GM21619 (cell line): ENCODE measurements at regions not wholly inside any gene's neighbourhood (a gene's known extent, or its start where the extent isn't known, plus 50 kb on each side); places are given as distances from the start of the nearest gene placed in this dataset.

ENCODE experiments used
- ATAC-seq: cut with Tn5 transposase; IDR thresholded peaks from one replicate; pipeline ENCODE4 v1.9.1; 2021; ENCODE audit not compliant: unreplicated experiment

DNA sequence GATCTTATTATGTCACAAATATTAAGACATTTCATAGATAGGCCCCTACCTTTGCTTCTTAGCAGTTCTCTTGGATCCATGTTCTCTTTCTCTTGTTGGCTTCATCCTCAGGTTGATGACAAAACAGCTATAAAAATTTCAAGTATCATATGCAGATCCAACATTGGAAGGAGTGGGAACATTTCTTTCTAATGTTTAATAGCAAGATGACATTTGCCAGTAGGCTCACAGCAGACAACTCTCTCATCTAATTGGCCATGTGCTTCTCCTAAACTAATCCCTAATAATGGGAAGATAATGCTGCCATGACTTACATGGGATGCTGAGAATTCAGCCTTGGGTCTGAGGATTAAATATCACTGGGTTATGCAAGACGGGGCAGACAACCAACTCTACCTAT is 485.5 kb upstream of the SEMA6A start:
- no peak for ATAC-seq

DNA sequence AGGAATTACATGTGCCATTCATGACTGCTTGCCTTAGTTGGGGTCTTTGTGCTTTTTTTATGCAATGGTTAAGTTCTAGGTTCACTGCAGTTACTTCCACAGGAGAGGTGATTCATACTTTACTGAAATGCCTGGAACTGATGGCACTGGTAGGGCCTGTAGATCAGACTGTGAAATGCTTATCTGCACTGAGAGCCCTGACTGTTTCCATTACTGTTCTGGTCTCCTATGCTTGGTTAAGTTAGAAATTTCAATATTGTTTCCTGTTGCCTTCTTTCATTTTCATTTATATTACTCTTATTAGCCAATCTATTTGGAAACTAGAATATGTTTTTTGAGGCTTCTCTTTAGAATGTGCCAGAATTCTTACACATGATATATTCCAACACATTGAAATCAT is 484.1 kb upstream of the SEMA6A start:
- no peak for ATAC-seq

DNA sequence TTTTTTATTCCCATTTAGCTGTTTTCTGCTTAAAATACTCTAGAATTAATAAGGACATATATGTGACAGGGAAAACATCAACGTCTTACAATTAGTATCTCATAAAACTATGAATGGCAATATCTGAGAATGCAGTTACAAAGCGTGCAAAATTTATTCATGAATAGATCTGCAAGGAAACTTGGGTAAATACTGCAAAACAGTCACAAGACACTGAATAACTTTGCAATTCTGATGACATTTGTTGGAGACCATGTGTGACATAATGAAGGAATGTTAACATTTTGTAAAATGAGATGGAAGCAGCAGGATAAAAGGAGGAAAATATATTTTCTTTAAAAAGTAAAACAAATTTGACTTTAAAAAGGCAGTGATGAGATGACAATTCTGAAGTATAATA is 480.9 kb upstream of the SEMA6A start:
- ATAC-seq: no peak

DNA sequence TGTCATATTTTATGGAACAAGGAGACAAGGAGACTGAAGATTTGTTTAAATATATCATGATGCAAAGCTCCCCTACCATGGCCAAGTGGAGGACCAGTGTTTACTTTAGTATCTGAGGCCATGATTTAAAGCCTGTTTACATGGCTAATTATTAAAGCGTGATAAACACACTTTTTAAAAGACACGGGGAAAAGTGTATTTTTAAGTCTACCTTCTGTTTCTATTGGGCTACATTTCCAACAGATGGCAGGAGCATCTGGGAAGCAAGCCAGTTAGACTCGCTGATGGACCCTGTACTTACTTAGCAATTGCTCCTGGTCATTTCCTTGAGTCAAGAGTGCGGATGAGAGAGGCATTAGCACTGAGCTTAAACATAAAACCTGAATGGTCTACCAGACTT is 480.3 kb upstream of the SEMA6A start:
- ATAC-seq: no peak

DNA sequence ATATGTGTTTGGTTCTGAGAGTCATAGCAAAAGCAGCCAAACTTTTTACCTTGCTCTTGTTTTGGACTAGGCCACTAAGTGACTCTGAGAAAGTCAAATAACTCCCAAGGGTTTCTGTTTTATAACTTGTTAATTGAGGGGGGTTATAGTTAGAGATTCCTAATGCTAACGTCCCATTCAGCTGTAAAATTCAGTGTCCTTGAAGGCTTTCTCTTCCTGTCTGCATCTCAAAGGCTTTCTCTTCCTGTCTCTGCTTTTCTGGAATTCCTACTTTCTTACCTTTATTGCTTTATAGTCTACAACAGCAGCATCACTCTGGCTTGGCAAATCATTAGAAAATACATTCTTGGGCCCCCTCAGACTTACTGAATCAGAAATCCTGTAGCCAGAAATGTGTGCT is 479.5 kb upstream of the SEMA6A start:
- ATAC-seq: no peak

DNA sequence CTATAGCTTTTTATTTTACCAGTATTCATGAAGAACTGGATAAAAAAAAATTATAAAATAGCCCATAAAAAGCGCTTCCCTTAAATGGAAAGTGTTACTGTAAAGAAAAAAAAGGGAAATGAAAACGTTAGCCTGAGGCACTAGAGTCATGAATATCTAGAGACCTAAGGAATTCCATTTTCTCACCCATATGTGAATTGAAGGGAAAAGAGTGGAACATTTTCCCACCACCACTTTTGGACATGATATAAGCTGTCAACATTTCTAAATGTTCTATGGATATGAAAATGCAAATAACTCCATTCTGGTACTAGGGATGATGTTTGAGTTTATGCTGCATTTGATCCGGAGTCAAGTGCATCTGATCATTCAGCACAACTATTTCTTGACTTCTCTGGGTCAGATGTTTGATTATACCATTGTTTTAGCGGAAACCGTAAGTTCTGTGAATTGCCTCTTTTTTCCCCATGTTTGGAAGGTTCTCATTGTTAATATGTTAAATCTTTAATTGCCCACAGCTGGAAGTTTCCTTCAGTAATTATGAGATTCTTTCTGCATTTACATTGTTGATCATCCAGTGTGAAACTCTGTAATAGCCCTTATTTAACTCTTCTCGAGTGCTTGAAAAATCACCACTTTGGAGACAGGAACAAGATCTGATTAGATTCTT is 467.4 kb upstream of the SEMA6A start:
- ATAC-seq: no peak

DNA sequence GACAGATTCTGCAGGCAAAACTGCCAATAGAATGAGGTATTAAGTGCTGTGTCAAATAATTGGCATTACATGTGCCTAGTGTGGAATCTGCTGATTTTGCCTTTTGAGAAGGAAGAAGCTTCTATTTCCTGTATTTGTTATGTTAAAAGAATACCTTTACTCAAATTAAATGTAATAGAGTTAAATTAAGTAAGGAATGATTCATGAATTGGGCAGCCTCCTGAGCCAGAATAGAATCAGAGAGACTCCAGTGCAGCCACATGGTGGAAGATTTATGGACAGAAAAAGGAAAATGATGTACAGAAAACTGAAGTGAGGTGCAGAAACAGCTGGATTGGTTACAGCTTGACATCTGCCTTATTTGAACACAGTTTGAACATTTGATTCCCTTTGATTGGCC is 464.4 kb upstream of the SEMA6A start:
- no peak for ATAC-seq

DNA sequence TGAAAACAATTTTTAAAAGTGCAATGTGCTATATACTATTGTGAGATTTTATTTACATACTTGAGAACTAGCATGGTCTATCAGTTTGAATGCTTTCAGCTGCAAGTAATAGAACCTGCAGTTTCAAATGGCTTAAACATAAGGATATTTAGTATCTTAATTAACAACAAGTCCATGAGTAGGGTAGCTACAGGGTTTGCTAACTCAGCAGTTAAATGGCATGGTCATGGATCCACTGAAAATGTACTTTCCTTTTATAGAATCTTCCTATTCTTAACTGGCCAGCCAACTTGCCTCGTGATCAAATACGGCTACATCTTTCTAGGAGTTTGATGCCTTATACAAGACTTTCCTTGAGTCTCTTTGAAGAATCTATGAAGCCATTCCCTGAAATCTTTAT is 452.8 kb upstream of the SEMA6A start:
- ATAC-seq: no peak

DNA sequence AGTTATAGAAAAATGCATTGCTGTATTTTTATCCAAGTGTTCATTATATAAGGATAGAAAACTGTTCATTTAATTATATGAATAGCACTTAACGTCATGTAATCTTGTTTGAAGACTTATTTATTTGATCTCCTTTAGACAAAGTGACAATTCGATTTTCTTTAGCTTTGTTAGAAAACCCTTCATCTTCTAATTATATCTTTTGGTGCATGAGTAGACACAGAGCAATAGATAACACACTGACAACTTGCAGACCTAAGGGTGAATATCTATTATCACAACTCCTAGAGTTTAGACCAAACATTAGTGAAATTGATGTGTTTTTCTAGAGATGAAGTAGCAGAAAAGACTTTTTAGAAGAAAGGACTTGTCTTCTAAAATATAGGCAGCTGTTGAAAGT is 446.4 kb upstream of the SEMA6A start:
- ATAC-seq: no peak

DNA sequence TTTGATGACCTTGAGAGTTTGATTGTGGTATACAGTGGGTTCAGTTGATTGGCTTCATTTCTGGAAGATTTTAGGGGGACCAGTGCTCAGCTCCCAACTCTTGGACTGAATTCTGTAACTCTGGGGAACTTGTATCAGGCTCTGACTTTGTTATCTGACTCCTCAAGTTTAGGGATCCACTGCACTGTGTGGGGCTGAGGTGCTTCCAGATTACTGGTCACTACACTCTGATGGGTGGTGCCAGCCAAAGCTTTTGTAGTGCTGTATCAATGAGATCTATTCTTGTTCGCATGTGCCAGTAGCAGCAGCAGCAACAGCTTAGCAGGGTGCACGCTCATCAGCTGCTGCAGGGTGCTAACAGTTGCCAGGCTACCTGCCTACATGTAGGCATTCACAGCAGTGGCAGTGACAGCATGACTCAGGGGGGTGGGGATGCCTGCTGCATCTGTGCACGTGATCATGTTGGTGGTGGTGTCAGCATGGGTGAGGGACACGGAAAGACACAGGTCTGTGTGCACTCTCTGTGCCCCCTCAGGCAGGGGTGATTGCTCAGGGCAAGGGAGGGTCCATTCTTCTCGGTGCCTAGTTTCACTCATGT is 438.8 kb upstream of the SEMA6A start:
- ATAC-seq: no peak

DNA sequence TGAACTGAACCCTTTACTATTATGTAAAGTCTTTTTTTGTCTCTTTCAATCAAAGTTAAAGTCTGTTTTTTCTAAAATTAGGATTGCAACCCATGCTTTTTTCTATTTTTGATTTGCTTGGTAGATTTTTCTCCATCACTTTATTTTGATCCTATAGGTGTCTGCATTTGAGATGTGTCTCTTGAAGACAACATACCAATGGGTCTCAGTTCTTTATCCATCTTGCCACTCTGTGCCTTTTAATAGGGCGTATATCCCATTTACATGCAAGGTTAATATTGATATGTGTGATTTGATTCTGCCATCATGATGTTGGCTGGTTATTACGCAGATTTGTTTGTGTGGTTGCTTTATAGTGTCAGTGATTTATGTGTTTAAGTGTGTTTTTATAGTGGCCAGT is 436.0 kb upstream of the SEMA6A start:
- no peak for ATAC-seq

DNA sequence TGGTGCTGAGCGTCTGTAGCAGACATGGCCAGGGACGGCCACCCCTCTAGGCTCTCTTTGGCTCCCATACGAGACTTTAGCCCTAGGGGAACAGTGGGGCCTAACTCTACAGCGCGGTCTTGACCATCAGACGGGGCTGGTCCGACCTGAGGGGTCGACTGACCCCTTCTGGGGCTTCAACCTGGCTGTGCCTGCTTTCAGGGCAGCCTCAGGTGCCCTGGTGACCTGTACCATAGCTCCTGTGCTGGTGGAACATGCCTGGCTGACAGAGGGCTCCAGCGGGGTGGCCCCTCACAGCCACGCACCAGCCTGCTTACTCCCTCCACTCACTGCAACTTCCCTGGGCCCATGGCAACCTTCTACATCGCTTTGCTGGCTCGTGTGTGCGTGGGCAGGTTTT is 423.4 kb upstream of the SEMA6A start:
- no peak for ATAC-seq

DNA sequence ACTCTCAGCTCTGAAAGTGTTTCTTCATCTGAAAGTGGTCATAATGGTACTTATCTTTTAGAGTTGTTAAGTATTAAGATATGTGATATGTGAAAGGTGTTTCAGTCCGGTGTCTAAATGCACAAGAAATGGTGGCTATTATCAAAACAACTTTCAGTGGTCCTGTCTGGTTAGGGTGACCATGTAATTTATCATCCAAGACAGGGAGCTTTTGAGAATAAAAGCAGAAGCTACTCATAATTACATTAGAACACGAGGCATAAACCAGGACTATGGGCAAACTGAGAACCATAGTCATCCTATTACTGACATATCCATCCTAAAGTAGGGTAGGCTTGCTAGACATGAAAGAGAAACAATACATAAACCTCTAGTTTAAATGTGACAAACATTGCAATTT is 418.1 kb upstream of the SEMA6A start:
- ATAC-seq: no peak

DNA sequence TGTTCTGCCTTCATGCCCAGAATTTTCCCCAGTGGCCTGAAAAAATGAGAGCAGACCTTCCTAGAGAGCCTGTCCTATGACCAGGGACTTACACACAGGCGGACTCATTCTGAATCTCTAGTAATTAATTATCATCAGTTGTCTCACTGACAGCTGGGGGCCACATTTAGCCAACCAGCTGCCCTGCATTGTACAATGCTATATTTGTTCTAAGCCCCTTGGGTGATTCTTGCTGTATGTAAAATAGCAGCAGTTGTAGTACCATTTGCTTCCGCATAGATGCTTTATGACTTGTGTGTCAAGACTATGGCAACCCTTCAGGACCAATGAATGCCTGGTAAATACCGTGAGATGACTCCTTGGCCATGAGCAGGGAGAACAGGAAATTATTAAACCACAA is 415.4 kb upstream of the SEMA6A start:
- no peak for ATAC-seq

DNA sequence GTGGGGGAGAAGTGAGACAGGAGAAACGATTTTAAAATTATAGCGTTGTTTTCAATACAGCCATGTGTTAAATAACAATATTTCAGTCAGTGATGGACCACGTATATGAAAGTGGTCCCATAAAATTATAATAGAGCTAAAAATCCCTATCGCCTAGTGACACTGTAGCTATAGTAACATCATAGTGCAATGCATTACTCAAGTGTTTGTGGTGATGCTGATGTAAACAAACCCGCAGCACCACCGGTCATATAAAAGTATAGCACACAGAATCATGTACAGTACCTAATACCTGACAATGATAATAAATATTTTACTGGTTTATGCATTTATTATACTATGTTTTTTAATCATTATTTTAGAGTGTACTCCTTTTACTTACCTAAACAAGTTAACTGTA is 407.4 kb upstream of the SEMA6A start:
- ATAC-seq: no peak

DNA sequence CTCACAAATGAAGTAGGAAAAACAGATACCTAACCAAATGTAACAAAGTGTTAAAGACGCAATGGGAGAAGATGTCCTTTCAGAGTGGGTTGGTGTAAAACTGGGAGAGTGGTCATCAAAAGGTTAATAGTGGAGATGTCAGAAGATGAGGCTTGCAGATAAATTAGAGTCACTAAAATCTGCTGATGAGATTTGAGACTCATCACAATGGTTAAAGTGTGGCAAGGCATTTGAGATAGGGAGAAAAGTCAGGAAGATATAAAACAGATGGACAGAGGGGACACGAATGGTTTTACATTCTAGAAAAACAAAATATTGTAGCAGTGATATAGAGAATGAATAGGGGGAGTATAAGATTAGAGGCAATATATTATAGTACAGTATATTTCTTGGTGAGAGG is 406.0 kb upstream of the SEMA6A start:
- ATAC-seq: no peak

DNA sequence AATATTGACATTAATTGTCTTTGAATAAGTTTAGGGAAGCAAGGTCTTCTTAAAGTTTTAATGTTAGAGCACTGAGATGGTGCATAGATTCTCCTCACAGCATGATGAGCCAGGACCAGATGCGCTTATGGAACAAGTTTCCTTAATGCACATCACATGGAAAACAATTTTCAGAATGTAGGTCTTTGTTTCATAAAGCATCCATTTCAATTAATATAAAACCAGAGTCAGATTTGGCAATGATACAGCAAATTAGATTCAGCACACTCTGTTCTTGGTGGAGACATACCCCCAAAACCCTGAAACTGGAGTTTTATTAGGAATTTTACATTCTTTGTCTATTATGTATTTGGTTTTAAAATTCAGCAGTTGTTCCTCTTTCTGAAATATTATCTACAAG is 402.1 kb upstream of the SEMA6A start:
- ATAC-seq: no peak

DNA sequence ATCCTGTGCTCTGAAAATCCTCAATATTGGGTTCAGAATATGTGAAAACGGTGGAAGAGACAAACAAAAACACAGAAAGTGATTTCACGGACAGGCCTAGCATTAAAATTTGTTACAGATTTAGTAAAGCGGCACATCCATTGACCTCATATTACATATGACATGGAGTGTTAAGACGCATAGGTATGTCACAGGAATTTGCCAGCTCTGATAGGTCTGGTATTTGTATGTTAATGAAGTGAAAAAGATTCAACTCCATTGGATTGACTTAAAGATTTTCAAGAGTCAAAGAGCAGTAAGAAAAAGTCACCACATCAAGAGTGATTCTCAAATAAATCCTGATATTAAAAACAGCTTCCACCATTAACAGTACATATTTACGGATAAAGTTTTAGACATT is 396.5 kb upstream of the SEMA6A start:
- ATAC-seq: no peak

DNA sequence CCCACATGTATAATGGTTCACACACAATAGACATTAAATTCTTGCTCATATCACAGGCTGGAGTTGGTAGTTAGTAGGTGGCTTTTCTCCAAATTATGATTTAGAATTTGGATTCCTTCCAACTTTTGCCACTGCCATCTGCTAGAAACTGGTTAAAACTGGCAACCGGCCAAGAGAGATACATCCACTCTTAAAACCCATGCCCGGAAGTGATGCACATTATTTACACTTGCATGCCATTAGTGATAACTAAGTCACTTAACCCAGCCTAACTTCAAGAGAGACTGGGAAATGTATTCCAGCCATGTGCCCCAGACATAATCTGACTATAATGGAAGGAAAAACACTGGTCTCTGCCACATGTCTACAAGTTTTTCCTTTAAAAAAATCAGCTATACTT is 395.7 kb upstream of the SEMA6A start:
- ATAC-seq: no peak

DNA sequence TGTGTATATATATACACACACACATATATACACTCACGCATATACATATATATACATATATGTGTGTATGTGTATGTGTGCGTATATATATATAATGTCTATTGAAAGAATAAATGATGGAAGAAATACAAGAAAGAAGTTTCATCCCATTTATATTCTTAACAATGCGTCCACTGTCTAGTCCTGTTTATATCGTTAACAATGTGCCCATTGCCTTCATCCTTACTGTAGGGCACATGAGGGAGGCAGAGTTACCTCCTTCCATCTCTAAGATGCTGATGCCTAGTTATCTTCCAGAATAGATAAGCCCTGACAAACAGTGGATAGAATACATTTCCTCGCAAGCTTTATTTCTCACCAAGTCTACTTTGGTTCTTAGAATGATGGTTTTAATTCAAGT is 389.8 kb upstream of the SEMA6A start:
- ATAC-seq: no peak

DNA sequence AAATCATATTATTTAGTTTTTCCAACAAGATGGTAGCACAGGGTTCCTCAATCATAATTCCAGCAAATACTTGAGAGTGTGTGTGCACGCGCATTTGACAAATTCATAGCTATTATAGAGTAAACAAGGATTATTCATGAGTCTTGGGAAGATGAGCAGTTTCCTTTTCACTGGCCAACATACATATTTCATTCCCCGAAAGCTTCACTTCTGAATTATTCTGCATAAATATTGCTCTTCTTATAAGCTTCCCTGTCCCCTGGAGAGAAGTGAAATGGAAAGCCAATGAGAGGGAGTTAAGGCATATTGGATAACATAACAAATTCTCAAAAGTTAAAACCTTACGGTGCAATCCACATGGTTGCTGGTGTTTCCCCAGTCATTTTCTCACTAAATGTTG is 386.4 kb upstream of the SEMA6A start:
- no peak for ATAC-seq

DNA sequence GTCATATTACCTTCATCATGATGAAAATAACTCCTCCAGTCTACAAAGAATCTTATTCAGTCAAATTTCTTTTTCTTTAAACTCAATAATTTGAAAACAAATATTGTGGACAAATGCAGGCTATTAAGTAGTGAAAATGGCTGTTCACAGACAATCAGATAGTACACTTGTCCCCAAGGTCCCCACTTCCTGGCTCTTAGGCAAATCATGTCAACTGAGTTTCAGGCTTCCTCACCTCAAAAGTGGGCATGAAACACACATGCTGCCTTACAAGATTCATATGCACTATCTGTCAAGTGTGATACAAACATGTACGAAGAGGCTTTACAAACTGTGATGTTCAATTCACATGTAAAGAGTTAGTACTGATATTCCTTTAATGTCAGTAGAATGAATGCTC is 385.2 kb upstream of the SEMA6A start:
- ATAC-seq: peak; percentile 76

DNA sequence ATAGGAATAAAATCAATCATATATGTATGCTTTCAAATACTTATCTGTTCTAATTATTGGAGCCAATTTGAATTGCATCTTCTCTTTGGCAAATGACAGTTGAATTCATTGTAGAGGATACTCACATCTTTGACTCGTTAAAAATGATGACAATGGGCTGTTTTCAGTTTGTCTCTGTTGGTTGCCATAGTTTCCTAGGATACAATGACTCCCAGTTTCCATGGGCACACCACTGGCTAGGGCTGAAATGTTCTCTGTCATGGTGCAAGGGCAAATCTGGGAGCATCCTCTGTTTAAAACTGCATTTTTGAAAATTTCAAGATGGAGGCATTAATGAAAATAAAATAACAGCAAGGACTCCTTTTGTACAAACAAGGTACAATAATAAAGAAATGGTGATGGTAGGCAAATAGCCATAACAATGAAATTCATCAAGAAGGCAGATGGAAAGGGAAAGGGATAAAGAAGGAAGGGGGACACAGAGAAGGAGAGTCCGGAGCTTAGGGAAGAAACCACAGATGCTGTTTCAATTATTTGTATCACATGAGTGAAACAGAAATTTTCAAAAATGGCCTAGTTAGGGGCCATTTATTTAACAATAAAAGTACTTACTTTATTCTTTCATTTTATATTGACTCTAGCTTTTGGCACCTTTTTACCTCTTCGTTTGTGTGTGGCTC is 378.8 kb upstream of the SEMA6A start:
- ATAC-seq: no peak
